ENCODE measurements at regions not wholly inside any gene's neighbourhood (a gene's known extent, or its start where the extent isn't known, plus 50 kb on each side); places are given as distances from the start of the nearest gene placed in this dataset.

GRCh38 chr1:245010018-245010614 is 144.7 kb upstream of the KIF26B start:
- no peak overlapping the region for H3K27ac Mint-ChIP-seq
- peaks cover 4% of the 10 kb centered on the region for H3K36me3 Mint-ChIP-seq (ENCODE audit: insufficient read depth)
- TF ChIP-seq, protein P1, sequence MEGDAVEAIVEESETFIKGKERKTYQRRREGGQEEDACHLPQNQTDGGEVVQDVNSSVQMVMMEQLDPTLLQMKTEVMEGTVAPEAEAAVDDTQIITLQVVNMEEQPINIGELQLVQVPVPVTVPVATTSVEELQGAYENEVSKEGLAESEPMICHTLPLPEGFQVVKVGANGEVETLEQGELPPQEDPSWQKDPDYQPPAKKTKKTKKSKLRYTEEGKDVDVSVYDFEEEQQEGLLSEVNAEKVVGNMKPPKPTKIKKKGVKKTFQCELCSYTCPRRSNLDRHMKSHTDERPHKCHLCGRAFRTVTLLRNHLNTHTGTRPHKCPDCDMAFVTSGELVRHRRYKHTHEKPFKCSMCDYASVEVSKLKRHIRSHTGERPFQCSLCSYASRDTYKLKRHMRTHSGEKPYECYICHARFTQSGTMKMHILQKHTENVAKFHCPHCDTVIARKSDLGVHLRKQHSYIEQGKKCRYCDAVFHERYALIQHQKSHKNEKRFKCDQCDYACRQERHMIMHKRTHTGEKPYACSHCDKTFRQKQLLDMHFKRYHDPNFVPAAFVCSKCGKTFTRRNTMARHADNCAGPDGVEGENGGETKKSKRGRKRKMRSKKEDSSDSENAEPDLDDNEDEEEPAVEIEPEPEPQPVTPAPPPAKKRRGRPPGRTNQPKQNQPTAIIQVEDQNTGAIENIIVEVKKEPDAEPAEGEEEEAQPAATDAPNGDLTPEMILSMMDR (IDR thresholded peaks at IDR 0.05; ENCODE audit: unreplicated experiment) = no peak
- no peak overlapping the region for H3K4me3 Mint-ChIP-seq (ENCODE audit: low read depth)
- no peak for DNase-seq (ENCODE audit: low spot score, unreplicated experiment)
- H3K27me3 Mint-ChIP-seq = no peaks in the 10 kb centered on the region
- no peaks in the 10 kb centered on the region for H3K9me3 Mint-ChIP-seq (ENCODE audit: low read depth)
- H3K4me1 Mint-ChIP-seq (ENCODE audit: low read depth) = no peaks in the 10 kb centered on the region

GRCh38 chr1:245008761-245009160 is 144.4 kb upstream of the HNRNPU start:
- Mint-ChIP-seq H3K9me3 (ENCODE audit: low read depth) (no peaks in the 10 kb centered on the region), H3K27me3 (no peaks in the 10 kb centered on the region), H3K36me3 (ENCODE audit: insufficient read depth) (peaks cover 4% of the 10 kb centered on the region), H3K27ac (no peak overlapping the region), H3K4me1 (ENCODE audit: low read depth) (no peaks in the 10 kb centered on the region), H3K4me3 (ENCODE audit: low read depth) (no peak overlapping the region)
- TF ChIP-seq, protein P1 (IDR thresholded peaks at IDR 0.05; ENCODE audit: unreplicated experiment) = no peak
- DNase-seq (ENCODE audit: low spot score, unreplicated experiment) = no peak

DNA sequence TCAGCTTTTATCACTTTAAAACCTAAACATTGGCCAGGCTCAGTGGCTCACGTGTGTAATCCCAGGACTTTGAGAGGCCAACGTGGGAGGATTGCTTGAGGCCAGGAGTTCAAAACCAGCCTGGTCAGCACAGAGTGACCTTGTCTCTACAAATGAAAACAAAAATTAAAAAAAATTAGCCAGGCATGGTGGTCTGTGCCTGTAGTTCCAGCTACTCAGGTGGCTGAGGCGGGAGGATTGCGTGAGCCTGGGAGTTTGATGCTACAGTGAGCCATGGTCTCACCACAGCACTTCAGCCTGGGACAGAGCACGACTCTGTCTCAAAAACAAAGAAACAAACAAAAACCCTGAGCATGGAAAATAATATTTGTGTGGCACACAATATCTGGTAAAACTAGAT is 143.5 kb upstream of the HNRNPU start:
- H3K27me3 Mint-ChIP-seq = no peaks in the 10 kb centered on the region
- H3K9me3 Mint-ChIP-seq (ENCODE audit: low read depth) = no peaks in the 10 kb centered on the region
- DNase-seq (ENCODE audit: low spot score, unreplicated experiment) = no peak
- peaks cover 4% of the 10 kb centered on the region for H3K36me3 Mint-ChIP-seq (ENCODE audit: insufficient read depth)
- no peak overlapping the region for H3K4me3 Mint-ChIP-seq (ENCODE audit: low read depth)
- TF ChIP-seq, protein P1 (IDR thresholded peaks at IDR 0.05; ENCODE audit: unreplicated experiment) = no peak
- H3K4me1 Mint-ChIP-seq (ENCODE audit: low read depth) = peaks cover 2% of the 10 kb centered on the region
- no peak overlapping the region for H3K27ac Mint-ChIP-seq

DNA sequence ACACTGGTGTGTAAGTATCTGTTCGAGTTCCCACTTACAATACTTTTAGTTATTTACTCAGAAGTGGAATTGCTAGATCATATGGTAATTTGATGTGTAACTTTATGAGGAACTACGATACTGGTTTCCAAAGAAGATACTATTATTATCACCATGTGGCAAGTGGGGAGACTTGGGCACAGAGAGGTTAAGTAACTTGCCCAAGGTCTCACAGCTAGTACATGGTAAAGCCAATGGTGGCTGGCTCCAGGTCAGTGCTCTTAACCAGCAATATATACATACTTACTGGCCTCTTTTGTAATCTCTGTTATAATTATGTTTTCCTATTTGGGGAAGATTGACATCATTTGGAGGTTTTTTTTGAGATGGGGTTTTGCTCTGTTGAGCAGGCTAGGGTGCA is 138.9 kb upstream of the HNRNPU start:
- Mint-ChIP-seq H3K27ac (no peak overlapping the region), H3K9me3 (ENCODE audit: low read depth) (no peaks in the 10 kb centered on the region), H3K36me3 (ENCODE audit: insufficient read depth) (no peaks in the 10 kb centered on the region), H3K4me3 (ENCODE audit: low read depth) (no peak overlapping the region), H3K27me3 (no peaks in the 10 kb centered on the region), H3K4me1 (ENCODE audit: low read depth) (peaks cover 3% of the 10 kb centered on the region)
- TF ChIP-seq, protein P1 (IDR thresholded peaks at IDR 0.05; ENCODE audit: unreplicated experiment) = no peak
- no peak for DNase-seq (ENCODE audit: low spot score, unreplicated experiment)

DNA sequence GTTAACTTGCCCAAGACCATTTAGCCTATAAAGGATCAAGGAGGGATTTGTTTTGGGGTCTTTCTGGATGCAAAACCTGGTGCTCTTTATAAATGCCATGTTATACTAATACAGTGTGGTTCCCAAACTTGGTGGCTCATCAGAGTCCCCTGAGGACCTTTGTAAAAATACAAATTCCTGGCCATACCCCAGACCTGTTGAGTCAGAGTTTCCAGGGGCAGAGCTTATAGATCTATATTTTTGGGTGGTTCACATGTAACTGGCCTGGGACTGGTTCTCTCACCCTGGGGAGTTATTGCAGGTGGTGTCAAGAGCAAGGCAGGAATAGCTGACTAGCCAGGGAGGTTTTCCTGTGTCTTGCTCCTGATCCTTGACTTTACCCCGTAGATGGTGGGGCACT is 136.9 kb upstream of the HNRNPU start:
- TF ChIP-seq, protein P1 (IDR thresholded peaks at IDR 0.05; ENCODE audit: unreplicated experiment) = no peak
- Mint-ChIP-seq H3K4me1 (ENCODE audit: low read depth) (peaks cover 3% of the 10 kb centered on the region), H3K4me3 (ENCODE audit: low read depth) (no peak overlapping the region), H3K27ac (no peak overlapping the region), H3K36me3 (ENCODE audit: insufficient read depth) (peaks cover 7% of the 10 kb centered on the region), H3K27me3 (no peaks in the 10 kb centered on the region), H3K9me3 (ENCODE audit: low read depth) (no peaks in the 10 kb centered on the region)
- DNase-seq (ENCODE audit: low spot score, unreplicated experiment) = no peak

Measured in progenitor cell of endocrine pancreas (in vitro differentiated cells).